ENCODE measurements at regions not wholly inside any gene's neighbourhood (a gene's known extent, or its start where the extent isn't known, plus 50 kb on each side); places are given as distances from the start of the nearest gene placed in this dataset.

GRCh38 chrX:69107747-69108401 lies 57.4 kb downstream of the PJA1 start:
- H3K4me2 ChIP-seq (ENCODE audit: extremely low read depth, insufficient read depth, low read length): no peak overlapping the region
- no peaks in the 10 kb centered on the region for H4K20me1 ChIP-seq (ENCODE audit: control insufficient read depth, extremely low read depth, insufficient read depth, low read length)
- DNase-seq (ENCODE audit: low read depth in 2 of 2): no peak
- H3K27me3 ChIP-seq (ENCODE audit: control insufficient read depth, insufficient read depth, low read length): no peaks in the 10 kb centered on the region
- no peaks in the 10 kb centered on the region for H3K9me3 ChIP-seq (ENCODE audit: control insufficient read depth, insufficient read depth, low read depth, low read length)
- no peaks in the 10 kb centered on the region for H3K79me2 ChIP-seq (ENCODE audit: control insufficient read depth, insufficient read depth, low read length)
- no peak overlapping the region for H2AFZ ChIP-seq (ENCODE audit: low read length)
- H3K4me3 ChIP-seq (replicated peaks in 1 of 4; ENCODE audit: control extremely low read depth in 1 of 4, insufficient read depth in 1 of 4, low read depth in 3 of 4, low read length in 4 of 4): no peak overlapping the region
- no peaks in the 10 kb centered on the region for H3K36me3 ChIP-seq (ENCODE audit: control insufficient read depth, insufficient read depth, low read length)
- H3K9ac ChIP-seq (ENCODE audit: insufficient read depth, low read length): no peak overlapping the region
- TF ChIP-seq CTCF (conservative IDR thresholded peaks at IDR 0.05 in 1 of 2, IDR thresholded peaks at IDR 0.05 in 1 of 2; ENCODE audit: low read depth in 1 of 2, low read length in 2 of 2): no peak
- no peak for TF ChIP-seq EZH2 (IDR thresholded peaks at IDR 0.05; ENCODE audit: low read length, missing control alignments)
- peaks cover 3% of the 10 kb centered on the region for H3K4me1 ChIP-seq (ENCODE audit: control insufficient read depth, extremely low read depth, insufficient read depth, low read length)
- H3K27ac ChIP-seq (ENCODE audit: insufficient read depth, low read length): no peak overlapping the region

GRCh38 chrX:69107231-69107739 lies 58.0 kb downstream of the PJA1 start:
- Histone ChIP-seq H3K36me3 (ENCODE audit: control insufficient read depth, insufficient read depth, low read length) (no peaks in the 10 kb centered on the region), H3K4me1 (ENCODE audit: control insufficient read depth, extremely low read depth, insufficient read depth, low read length) (peaks cover 3% of the 10 kb centered on the region), H3K4me3 (replicated peaks in 1 of 4; ENCODE audit: control extremely low read depth in 1 of 4, insufficient read depth in 1 of 4, low read depth in 3 of 4, low read length in 4 of 4) (no peak overlapping the region), H3K9ac (ENCODE audit: insufficient read depth, low read length) (no peak overlapping the region), H3K79me2 (ENCODE audit: control insufficient read depth, insufficient read depth, low read length) (no peaks in the 10 kb centered on the region), H4K20me1 (ENCODE audit: control insufficient read depth, extremely low read depth, insufficient read depth, low read length) (no peaks in the 10 kb centered on the region), H3K9me3 (ENCODE audit: control insufficient read depth, insufficient read depth, low read depth, low read length) (no peaks in the 10 kb centered on the region), H3K27ac (ENCODE audit: insufficient read depth, low read length) (no peak overlapping the region), H3K4me2 (ENCODE audit: extremely low read depth, insufficient read depth, low read length) (no peak overlapping the region), H3K27me3 (ENCODE audit: control insufficient read depth, insufficient read depth, low read length) (no peaks in the 10 kb centered on the region), H2AFZ (ENCODE audit: low read length) (no peak overlapping the region)
- DNase-seq (ENCODE audit: low read depth in 2 of 2): no peak
- TF ChIP-seq EZH2 (IDR thresholded peaks at IDR 0.05; ENCODE audit: low read length, missing control alignments): no peak
- no peak for TF ChIP-seq CTCF (conservative IDR thresholded peaks at IDR 0.05 in 1 of 2, IDR thresholded peaks at IDR 0.05 in 1 of 2; ENCODE audit: low read depth in 1 of 2, low read length in 2 of 2)

GRCh38 chrX:69104756-69105434 lies 60.4 kb downstream of the PJA1 start:
- Histone ChIP-seq H3K9me3 (ENCODE audit: control insufficient read depth, insufficient read depth, low read depth, low read length) (no peaks in the 10 kb centered on the region), H3K27me3 (ENCODE audit: control insufficient read depth, insufficient read depth, low read length) (no peaks in the 10 kb centered on the region)
- TF ChIP-seq CTCF (conservative IDR thresholded peaks at IDR 0.05 in 1 of 2, IDR thresholded peaks at IDR 0.05 in 1 of 2; ENCODE audit: low read depth in 1 of 2, low read length in 2 of 2) (no peak), EZH2 (IDR thresholded peaks at IDR 0.05; ENCODE audit: low read length, missing control alignments) (no peak)

More at GRCh38 chrX:69104756-69105434, 60.4 kb downstream of the PJA1 start:
- Histone ChIP-seq H2AFZ (ENCODE audit: low read length) (no peak overlapping the region), H3K36me3 (ENCODE audit: control insufficient read depth, insufficient read depth, low read length) (no peaks in the 10 kb centered on the region), H4K20me1 (ENCODE audit: control insufficient read depth, extremely low read depth, insufficient read depth, low read length) (no peaks in the 10 kb centered on the region), H3K9ac (ENCODE audit: insufficient read depth, low read length) (no peak overlapping the region), H3K4me3 (replicated peaks in 1 of 4; ENCODE audit: control extremely low read depth in 1 of 4, insufficient read depth in 1 of 4, low read depth in 3 of 4, low read length in 4 of 4) (no peak overlapping the region), H3K27ac (ENCODE audit: insufficient read depth, low read length) (no peak overlapping the region), H3K4me1 (ENCODE audit: control insufficient read depth, extremely low read depth, insufficient read depth, low read length) (peaks cover 3% of the 10 kb centered on the region), H3K79me2 (ENCODE audit: control insufficient read depth, insufficient read depth, low read length) (no peaks in the 10 kb centered on the region), H3K4me2 (ENCODE audit: extremely low read depth, insufficient read depth, low read length) (no peak overlapping the region)
- no peak for DNase-seq (ENCODE audit: low read depth in 2 of 2)
